ENCODE measurements at regions not wholly inside any gene's neighbourhood (a gene's known extent, or its start where the extent isn't known, plus 50 kb on each side); places are given as distances from the start of the nearest gene placed in this dataset.
"Not testable (repeated sequence)": the region's sequence is repeated elsewhere in the genome, so short reads cannot be mapped to it uniquely, and the experiment has no call there.

DNA sequence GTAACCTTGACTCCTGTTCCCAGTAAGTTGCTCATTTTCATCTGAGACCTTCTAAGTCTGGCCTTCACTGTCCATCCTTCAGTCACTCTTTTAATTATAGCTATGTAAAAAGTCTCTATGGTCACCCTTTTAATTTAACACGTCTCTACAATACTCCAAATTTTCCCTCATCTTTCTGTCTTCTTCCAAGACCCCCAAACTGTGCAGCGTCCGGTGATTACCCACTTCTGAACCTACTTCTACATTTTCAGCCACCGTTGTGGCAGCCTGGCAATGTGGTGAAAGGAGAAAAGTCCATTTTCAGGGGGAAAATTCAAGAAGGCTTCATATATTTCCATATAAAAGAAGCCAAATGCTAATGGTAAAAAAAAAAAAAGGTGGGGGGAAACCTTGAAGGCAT lies 283.4 kb downstream of the POTED start:
- not testable (repeated sequence) for H3K27ac Mint-ChIP-seq, H3K27me3 Mint-ChIP-seq, H3K9me3 Mint-ChIP-seq, H3K36me3 Mint-ChIP-seq, H3K4me1 Mint-ChIP-seq, H3K4me3 Mint-ChIP-seq, DNase-seq

DNA sequence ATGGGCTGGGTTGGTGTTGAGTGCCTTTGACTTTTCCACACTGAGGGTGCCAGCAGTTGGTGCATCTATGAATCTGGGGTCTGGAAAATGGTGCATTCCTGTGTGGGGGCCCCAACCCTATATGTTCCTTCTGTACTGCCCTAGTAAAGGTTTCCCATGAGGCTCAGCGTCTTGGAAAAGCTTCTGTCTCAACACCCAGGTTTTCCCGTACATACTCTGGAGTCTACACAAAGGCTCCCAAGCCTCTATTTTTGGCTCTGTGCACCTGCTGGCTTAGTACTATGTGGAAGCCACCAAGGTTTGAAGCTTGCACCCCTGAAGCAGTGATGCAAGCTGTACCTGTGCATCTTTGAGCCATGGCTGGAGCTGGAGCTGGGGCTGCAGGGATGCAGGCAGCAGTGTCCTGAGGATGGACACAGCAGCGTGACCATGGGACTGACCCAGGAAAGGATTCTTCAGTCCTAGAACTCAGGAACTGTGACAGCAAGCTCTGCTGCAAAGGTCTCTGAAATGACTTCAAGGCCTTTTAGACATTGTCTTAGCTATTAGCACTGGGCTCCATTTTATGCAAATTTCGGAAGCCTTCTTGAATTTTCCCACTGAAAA lies 282.7 kb downstream of the POTED start:
- not testable (repeated sequence) for H3K27ac Mint-ChIP-seq, H3K27me3 Mint-ChIP-seq, H3K4me3 Mint-ChIP-seq, DNase-seq, H3K4me1 Mint-ChIP-seq, H3K36me3 Mint-ChIP-seq, H3K9me3 Mint-ChIP-seq

DNA sequence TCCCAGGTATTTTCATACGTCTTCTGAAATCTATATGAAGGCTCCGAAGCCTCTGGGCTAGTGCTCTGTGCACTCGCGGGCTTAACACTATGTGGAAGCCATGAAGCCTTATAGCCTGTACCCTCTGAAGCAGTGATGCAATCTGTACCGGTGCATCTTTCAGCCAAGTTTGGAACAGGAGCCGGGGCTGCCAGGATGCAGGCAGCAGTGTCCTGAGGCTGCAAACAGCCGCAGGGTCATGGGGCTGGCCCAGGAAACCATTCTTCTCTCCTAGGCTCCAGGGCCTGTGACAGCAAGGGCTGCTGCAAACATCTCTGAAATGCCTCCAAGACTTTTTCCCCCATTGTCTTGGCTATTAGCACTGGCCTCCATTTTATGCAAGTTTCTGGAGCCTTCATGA lies 279.6 kb downstream of the POTED start:
- not testable (repeated sequence) for DNase-seq, H3K36me3 Mint-ChIP-seq, H3K27me3 Mint-ChIP-seq, H3K27ac Mint-ChIP-seq, H3K4me3 Mint-ChIP-seq, H3K9me3 Mint-ChIP-seq, H3K4me1 Mint-ChIP-seq

DNA sequence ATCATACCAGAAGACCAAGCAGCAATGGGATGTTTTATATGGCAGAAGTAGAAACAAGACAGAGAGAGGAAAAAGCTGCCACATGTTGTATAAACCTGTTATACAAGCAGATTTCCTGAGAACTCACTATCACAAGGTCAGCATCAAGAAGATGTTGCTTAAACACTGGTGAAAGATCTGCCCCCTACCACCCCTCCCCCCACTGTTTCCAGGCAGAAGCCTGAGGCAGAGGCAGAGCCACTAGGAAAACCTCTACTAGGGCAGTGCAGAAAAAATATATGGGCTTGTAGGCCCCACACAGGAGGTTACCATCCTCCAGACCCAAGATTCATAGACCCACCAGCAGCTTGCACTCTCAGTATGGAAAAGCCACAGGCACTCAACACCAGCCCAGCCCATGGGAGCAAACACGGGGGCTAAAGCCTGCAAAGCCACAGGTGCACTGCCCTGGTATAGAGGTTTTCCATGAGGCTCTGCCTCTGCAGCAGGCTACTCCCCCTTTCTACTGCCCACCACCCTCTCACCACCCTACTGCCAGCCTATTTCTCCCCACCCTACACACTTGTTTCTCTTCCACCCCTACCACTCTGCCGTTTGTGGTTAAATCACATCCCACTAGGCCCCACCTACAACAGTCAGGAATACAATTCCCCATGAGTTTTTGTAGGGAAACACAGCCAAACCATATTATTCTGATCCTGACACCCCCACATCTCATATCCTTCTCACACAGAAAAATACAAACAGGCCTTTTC lies 274.2 kb downstream of the POTED start:
- not testable (repeated sequence) for H3K4me1 Mint-ChIP-seq, H3K9me3 Mint-ChIP-seq, DNase-seq, H3K27ac Mint-ChIP-seq, H3K4me3 Mint-ChIP-seq, H3K36me3 Mint-ChIP-seq, H3K27me3 Mint-ChIP-seq

DNA sequence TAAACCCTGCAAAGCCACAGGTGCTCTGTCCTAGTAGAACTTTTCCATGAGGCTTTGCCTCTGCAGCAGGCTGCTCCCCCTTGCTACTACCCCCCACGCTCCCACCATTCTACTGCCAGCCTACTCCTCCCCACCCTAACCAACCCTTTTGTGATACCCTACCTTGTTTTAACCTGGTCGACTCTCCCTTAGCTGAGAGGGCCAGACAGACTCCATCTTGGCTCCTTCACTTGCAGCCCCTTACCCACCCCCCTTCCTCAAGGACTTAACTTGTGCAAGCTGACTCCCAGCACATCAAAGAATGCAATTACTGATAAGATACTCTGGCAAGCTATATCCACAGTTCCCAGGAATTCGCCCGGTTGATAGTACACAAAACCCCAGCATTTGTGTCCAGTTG lies 267.9 kb downstream of the POTED start:
- not testable (repeated sequence) for H3K36me3 Mint-ChIP-seq, H3K4me3 Mint-ChIP-seq, DNase-seq, H3K27ac Mint-ChIP-seq, H3K4me1 Mint-ChIP-seq, H3K9me3 Mint-ChIP-seq, H3K27me3 Mint-ChIP-seq

DNA sequence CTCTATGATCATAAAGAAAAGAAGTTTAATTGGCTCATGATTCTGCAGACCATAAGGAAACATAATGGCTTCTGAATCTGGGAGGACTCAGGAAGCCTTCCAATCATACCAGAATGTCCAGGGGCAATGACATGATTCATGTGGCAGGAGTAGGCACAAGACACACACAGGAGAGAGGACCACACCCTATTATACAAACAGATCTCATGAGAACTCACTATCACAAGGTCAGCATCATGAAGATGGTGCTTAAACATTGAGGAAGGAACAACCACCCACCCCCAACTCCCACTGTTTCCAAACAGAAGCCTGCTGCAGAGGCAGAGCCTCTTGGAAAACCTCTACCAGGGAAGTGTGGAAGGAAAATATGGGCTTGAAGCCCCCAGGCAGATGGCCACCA lies 267.4 kb downstream of the POTED start:
- H3K27ac Mint-ChIP-seq, H3K9me3 Mint-ChIP-seq, H3K4me1 Mint-ChIP-seq, H3K4me3 Mint-ChIP-seq, H3K36me3 Mint-ChIP-seq, H3K27me3 Mint-ChIP-seq, DNase-seq: not testable (repeated sequence)

DNA sequence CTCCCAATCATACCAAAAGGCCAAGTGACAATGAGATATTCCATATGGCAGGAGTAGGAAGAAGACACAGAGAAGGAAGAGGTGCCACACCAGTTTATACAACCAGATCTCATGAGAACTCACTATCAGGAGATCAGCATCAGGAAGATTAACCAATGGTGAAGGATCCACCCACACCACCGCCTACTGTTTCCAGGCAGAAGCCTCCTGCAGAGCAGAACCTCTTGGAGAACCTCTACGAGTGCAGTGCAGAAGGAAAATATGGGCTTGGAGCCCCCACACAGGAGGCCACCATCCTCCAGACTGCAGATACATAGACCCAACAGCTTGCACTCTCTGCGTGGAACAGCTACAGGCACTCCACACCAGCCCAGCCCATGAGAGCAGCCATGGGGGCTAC lies 264.4 kb downstream of the POTED start:
- not testable (repeated sequence) for H3K4me3 Mint-ChIP-seq, DNase-seq, H3K27ac Mint-ChIP-seq, H3K9me3 Mint-ChIP-seq, H3K27me3 Mint-ChIP-seq, H3K36me3 Mint-ChIP-seq, H3K4me1 Mint-ChIP-seq

DNA sequence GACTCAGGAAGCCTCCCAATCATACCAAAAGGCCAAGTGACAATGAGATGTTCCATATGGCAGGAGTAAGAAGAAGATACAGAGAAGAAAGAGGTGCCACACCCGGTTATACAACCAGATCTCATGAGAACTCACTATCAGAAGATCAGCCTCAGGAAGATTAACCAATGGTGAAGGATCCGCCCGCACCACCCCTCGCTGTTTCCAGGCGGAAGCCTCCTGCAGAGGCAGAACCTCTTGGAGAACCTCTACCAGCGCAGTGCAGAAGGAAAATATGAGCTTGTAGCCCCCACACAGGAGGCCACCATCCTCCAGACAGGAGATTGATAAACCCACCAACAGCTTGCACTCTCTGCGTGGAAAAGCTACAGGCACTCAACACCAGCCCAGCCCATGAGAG lies 245.1 kb downstream of the POTED start:
- no peak for DNase-seq
- H3K27ac Mint-ChIP-seq: no peak overlapping the region
- H3K4me3 Mint-ChIP-seq: no peak overlapping the region
- peaks cover 2% of the 10 kb centered on the region for H3K9me3 Mint-ChIP-seq
- no peaks in the 10 kb centered on the region for H3K27me3 Mint-ChIP-seq
- no peaks in the 10 kb centered on the region for H3K36me3 Mint-ChIP-seq
- no peaks in the 10 kb centered on the region for H3K4me1 Mint-ChIP-seq

DNA sequence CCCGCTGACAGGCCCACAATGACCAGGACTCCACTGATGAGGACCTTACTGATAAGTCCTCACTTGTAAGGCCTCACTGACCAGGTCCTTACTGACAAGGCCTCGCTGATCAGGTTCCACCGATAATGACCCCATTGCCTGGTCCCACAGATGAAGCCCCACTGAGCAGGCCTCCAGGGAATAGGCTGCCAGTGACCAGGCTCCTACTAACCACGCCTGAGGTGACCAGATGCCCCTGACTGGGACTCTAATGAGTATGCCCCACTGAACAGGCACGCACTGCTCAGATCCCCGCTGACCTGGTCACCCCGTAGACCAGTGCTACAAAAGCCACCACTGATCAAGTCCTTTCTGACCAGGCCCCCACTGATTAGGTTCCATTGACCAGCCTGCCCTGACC lies 241.2 kb downstream of the POTED start:
- not testable (repeated sequence) for H3K36me3 Mint-ChIP-seq, H3K27ac Mint-ChIP-seq, H3K27me3 Mint-ChIP-seq, H3K9me3 Mint-ChIP-seq, DNase-seq, H3K4me3 Mint-ChIP-seq, H3K4me1 Mint-ChIP-seq

DNA sequence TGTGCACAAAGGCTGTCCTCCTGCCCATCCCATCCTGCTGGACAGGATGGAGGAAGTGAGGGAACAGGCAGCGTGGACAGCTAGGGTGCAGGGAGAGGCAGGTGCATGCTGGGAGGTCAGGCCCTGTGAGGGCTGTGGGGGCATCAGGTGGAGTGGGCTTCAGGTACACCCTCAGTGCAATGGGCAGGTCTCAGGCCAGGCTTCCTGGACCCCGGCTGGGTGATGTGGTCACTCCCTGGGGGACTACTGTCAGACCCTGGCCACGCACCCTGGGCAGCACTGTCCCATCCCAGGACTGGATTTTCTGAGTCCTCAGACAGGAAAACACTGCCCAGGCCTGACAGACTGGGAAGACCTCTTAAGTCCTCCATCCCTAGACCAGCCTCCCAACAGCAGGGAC lies 239.9 kb downstream of the POTED start:
- not testable (repeated sequence) for H3K4me1 Mint-ChIP-seq, DNase-seq, H3K27ac Mint-ChIP-seq, H3K9me3 Mint-ChIP-seq, H3K27me3 Mint-ChIP-seq, H3K4me3 Mint-ChIP-seq, H3K36me3 Mint-ChIP-seq

DNA sequence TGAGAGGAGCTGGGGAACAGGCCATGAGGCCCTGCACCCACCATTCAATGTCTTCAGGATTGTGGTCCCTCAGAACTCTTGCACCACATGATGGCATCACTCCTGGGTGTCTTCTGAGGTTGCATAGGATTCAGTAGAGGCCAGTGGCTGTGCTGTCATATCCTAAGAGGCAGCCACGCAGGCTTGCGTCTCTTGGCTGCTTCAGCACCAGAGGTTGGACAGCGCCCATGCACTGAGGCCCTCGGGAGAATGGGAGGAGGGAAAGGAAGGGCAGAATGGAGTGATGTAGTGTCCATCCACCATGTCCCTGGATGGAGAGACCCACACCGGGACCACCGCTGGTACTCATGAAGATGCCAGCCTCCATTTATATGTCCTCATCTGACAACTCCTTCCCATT lies 237.1 kb downstream of the POTED start:
- H3K4me1 Mint-ChIP-seq, H3K27ac Mint-ChIP-seq, H3K4me3 Mint-ChIP-seq, H3K9me3 Mint-ChIP-seq, H3K27me3 Mint-ChIP-seq, DNase-seq, H3K36me3 Mint-ChIP-seq: not testable (repeated sequence)

DNA sequence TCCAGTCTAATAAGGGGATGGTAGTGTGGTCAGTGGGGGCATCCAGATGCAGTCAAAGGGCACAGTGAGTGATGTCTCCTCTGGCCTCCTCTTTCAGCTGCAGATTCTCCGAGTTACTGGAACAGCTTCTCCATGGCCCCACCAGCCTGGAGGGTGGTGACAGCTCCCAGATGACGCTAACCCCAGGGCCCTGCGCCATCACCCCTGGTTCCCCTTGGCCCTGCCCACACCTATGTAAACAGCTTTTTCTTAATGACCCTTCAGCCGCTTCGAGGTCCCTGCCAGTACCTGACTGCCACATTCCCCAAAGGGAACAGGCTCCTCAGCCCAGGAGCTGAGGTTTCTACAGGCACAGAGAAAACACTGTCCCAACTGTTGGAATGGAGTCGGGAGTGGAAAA lies 235.0 kb downstream of the POTED start:
- H3K36me3 Mint-ChIP-seq, DNase-seq, H3K4me3 Mint-ChIP-seq, H3K27me3 Mint-ChIP-seq, H3K27ac Mint-ChIP-seq, H3K9me3 Mint-ChIP-seq, H3K4me1 Mint-ChIP-seq: not testable (repeated sequence)

DNA sequence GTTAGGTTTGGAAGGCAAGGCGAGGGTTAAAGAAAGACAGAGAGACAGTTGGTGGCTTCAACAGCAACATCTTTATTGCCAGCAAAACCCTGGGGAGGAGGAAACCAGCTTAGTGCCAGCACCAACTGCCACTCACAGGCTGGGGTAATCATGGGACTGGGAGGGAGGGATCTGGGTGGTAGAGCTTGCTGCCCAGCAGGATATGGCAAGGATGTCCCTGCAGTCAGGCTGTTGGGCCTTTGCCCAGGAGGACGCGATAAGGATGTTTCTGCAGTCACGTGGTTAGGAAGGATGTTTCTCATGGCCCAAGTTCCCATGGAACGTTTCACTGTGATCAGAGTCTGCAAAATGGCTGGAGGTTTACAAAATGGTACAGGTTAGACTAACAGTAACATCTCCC lies 233.5 kb downstream of the POTED start:
- DNase-seq, H3K36me3 Mint-ChIP-seq, H3K4me3 Mint-ChIP-seq, H3K27me3 Mint-ChIP-seq, H3K9me3 Mint-ChIP-seq, H3K27ac Mint-ChIP-seq, H3K4me1 Mint-ChIP-seq: not testable (repeated sequence)

DNA sequence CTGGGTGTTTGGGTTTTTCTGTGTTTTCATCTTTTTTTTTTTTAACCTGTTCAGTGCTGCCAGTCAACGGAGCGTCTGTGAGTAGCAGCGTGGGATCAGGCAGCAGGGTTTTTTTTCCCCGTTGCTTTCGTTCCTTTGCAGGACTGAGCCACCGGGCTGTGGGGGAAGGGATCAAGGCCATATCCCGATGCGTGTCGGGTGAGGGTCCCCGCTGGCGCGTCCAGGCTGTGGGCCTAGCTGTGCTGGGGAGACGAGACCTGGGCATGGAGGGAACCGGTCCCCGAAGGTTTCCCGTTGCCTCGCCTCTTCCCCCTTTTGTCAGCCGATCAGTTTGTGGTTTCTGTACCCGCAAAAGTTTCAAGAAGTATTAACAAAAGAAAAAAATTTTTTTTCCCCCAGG lies 218.1 kb downstream of the POTED start:
- H3K4me3 Mint-ChIP-seq, H3K4me1 Mint-ChIP-seq, H3K27ac Mint-ChIP-seq, H3K36me3 Mint-ChIP-seq, DNase-seq, H3K27me3 Mint-ChIP-seq, H3K9me3 Mint-ChIP-seq: not testable (repeated sequence)

DNA sequence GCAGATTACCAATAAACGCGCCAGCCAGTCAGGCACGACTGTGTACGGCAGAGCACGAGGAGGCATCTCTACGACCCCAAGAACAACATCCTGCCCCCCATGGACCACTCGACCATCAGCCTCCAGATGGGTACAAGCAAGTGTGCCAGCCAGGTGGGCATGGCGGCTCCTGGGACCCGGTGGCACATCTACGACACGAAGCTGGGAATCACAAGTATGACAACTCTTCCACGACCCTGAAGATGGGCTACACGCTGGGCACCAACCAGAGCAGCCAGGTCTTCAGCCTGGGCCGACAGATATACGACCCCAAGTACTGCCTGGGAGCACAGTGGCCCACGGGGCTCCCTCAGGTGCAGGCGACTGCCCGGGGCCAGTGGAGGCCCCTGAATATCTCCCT lies 217.6 kb downstream of the POTED start:
- Mint-ChIP-seq H3K4me3 (no peak overlapping the region), H3K36me3 (no peaks in the 10 kb centered on the region), H3K27me3 (peaks cover 5% of the 10 kb centered on the region), H3K9me3 (no peaks in the 10 kb centered on the region), H3K4me1 (no peaks in the 10 kb centered on the region), H3K27ac (no peak overlapping the region)
- no peak for DNase-seq

DNA sequence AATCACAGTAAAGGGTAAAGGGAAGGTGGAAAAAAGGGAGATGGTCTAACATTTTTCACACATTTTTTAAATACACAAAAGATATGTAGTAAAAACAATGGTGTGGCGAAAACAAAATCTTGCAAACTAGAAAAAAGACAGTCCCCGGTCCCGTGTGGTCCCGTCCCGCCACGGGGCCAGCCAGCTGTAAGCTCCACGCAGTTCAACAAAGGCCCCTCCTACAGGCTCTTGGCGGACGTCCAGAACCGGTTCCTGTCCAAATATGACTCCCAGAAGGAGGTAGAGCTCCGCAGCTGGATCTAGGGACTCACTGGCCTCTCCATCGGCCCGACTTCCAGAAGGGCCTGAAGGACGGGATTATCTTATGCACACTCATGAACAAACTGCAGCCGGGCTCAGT lies 216.9 kb downstream of the POTED start:
- H3K27ac Mint-ChIP-seq, DNase-seq, H3K4me1 Mint-ChIP-seq, H3K9me3 Mint-ChIP-seq, H3K27me3 Mint-ChIP-seq, H3K36me3 Mint-ChIP-seq, H3K4me3 Mint-ChIP-seq: not testable (repeated sequence)
